PC-9 (cell line): ENCODE measurements at regions not wholly inside any gene's neighbourhood (a gene's known extent, or its start where the extent isn't known, plus 50 kb on each side); places are given as distances from the start of the nearest gene placed in this dataset.

ENCODE experiments used
- CTCF ChIP-seq: fragments of 200-600 bp; sonication (generic); conservative IDR thresholded peaks from 2 replicates; pipeline ENCODE4 v1.6.1; 2017; ENCODE audit warnings: mixed run types, antibody characterized with exemption, mild to moderate bottlenecking, moderate library complexity
- EZH2 ChIP-seq: fragments of 200-600 bp; sonication (generic); IDR thresholded peaks from 2 replicates; pipeline ENCODE4 v1.8.0; 2017; ENCODE audit warnings: antibody characterized with exemption, low read depth

DNA sequence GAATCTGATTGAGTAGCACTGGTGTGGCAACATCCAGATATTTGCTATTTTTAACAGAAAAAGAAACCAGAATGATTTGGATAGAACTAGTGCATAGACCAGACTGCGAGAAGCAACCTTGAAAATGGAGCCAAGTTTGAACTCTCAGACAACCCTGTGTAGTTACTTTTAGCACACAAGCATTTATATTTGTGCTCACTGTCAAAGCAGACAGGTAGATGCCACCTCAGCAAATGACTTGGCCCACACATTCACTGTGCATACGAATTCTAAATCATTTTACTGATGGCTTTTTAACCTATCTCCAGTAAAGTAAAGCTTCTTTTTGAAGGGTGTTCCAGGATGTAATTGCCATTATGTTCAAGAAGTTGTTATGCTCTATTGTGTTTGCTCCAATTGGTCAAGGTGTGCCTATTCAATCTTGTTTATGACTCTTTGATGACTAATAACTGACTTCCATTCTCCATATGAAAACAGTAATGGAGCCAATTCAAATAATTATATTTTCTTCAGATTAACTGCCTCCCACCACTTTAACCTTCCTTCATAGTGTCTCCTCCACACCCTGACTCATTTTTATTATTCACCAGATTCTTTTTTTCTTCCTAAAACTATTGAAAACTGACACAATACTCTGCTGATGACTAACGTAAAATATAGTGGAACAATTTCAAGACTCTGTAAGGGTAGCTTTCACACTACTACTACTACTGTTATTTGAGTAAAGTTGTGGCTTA lies 138.5 kb downstream of the CCER1 start:
- TF ChIP-seq CTCF (no peak), EZH2 (no peak)
